Activated naive CD4-positive, alpha-beta T cell treated with Interleukin-2 at 50 U/mL for 16 hours (primary cell): ENCODE measurements at regions not wholly inside any gene's neighbourhood (a gene's known extent, or its start where the extent isn't known, plus 50 kb on each side); places are given as distances from the start of the nearest gene placed in this dataset.

Experiments used
- DNase-seq: peaks from one replicate; pipeline ENCODE4 v3.0.0-alpha.2; 2020

- DNase-seq, result no peak
These were observed 818.7 kb upstream of the TENM3 start for GRCh38 chr4:181424362-181425016.

DNA sequence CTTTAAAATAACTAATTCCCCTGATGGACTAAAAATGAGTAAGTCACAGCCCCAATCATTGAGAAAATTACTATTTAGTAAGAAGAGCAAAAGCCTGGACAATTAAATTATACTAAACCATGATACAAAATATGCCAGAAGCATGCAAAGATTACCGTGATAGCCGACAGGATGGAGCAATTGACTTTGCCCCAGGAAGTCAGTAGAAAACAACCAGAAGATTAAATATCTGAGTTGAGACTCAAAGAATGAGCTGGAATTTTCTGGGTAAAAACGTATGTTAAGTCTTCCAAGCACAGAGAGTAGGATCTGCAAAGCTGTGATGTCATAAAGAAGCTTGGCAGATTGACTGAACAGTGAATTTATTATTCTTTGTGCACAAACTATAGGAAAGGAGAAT lies 816.1 kb upstream of the TENM3 start:
- DNase-seq, result no peak

GRCh38 chr4:181431006-181431405 lies 812.2 kb upstream of the TENM3 start:
- no peak for DNase-seq

DNA sequence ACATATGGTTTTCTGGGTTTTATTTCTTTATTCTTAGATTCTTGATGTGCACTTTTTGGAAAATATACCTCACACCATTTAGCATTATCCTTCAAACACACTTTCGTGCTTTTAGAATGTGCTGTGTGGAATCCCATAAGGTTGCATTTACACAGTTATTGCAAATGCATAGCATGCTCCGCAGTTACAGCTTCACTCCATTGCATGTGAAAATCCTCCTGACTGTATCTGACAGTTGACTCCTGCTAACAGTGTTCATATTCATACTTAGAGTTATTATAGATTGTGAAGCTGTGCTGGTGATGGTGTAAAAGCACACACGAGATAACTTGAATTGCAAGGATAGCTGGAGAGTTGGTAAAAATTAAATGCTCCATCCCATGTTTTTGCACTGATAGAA lies 811.5 kb upstream of the TENM3 start:
- no peak for DNase-seq

DNA sequence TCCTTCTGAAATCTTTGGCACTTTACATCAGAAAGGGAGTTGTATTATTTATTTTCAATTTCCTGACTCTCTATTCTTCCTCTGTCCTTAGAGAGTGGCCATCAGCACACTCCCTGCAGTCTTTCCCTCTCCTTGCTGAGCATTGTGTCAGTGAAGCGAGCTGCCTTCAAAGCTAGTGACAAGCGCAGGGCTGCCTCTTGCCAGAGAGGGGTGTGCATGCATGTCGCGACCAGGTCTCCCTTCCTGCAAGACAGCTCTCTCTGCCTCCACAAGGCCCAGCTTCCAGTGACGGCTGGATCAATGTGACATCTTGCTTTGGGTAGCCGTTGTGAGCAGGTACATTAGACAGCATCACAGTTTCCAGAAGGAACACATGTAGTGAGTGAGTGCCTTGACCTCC lies 810.9 kb upstream of the TENM3 start:
- DNase-seq, result no peak

GRCh38 chr4:181437895-181438294 lies 805.3 kb upstream of the TENM3 start:
- no peak for DNase-seq

- DNase-seq, result no peak
These were observed 804.6 kb upstream of the TENM3 start for GRCh38 chr4:181438641-181439040.

DNA sequence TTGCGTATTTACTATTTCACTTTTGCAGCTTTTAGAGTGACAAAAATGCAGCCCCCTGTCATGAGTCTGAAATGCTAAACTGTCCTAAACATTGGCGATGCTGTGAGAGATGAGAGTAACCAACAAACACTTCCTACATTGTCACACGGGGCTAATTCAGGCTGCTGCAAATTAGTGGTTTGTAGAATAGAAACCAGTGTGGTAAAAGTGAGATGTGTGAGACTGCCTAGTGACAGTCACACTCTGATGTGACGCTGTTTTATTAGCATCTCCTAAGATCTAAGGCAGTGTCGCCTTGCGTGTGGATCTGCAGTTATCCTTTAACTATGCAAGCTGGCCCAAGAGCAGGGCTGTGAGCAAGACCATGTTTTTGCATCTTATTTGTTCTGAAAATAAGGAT lies 800.2 kb upstream of the TENM3 start:
- DNase-seq, result no peak

DNA sequence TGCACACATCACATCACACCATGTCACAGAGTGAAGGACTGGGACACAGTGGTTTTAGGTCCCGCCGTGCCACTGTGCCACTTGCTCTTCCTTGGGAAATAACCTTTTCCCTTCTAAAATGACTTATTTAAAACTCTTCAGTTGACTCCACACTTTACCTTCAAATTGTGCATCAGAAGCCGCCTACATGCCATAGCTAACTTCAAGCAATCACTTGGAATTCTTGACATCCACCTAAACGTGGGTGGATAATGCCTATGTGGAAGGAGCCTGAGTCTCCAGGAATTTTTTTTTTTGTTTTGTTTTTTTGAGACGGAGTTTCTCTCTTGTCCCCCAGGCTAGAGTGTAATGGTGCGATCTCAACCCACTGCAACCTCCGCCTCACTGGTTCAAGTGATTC lies 777.4 kb upstream of the TENM3 start:
- DNase-seq, result no peak

DNA sequence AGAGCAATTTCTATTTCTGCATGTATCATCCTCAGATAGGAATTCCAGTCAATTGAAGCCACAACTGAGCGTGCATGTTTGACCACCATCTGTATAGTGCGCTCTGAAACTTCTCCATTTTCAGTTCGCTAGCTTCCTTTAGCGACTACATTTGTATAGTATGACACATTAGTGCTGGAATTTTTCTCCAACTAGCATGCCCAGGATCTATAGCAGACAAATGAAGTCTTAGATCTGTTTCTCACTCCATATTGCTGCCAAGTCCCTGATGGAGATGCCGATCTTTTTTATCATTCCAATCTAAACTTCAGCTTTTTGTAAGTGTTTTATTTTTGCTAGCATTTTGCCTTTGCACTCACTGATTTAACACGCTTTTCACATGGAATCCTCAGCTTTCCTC lies 774.8 kb upstream of the TENM3 start:
- no peak for DNase-seq

DNA sequence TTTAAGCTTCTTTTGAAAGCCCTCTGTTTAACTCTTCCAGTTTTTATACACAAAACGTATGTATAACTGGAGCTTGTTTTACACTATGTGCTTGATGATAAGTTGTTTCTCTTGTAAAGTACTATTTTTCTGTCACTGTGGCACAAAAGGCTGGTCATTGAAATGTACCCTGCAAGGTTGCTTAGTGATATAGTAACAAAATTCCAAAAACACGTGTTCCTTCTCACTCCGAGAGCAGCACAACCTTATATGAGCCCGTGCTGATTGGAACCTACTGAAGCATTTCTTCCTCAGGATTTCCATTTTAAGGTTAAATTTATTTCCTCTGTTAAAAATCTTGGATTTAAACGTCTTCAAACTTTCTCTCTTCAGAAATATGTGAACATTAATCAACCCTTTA lies 772.9 kb upstream of the TENM3 start:
- no peak for DNase-seq

GRCh38 chr4:181475359-181475758 lies 767.8 kb upstream of the TENM3 start:
- DNase-seq, result no peak

GRCh38 chr4:181475781-181476507 lies 767.3 kb upstream of the TENM3 start:
- DNase-seq, result no peak

DNA sequence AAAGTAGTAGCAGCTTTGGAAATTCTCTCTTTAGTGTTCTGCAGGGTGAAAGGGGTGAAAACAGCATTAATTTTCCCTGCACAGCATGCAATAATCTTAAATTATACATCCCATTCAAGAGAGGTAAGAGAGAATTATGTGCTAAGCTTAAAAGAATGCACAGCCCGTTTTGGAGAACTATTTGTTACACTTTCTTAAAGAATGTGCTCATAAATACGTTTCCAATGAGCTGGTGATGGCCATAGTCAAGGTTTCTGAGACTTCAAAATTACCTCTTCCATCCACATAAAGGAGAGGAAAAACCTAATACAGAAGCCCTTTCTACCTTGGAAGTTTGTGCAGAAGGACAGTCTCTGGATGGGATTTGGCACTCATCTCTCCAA lies 766.7 kb upstream of the TENM3 start:
- no peak for DNase-seq

GRCh38 chr4:181477591-181477990 lies 765.6 kb upstream of the TENM3 start:
- no peak for DNase-seq

GRCh38 chr4:181478656-181479055 lies 764.5 kb upstream of the TENM3 start:
- no peak for DNase-seq

DNA sequence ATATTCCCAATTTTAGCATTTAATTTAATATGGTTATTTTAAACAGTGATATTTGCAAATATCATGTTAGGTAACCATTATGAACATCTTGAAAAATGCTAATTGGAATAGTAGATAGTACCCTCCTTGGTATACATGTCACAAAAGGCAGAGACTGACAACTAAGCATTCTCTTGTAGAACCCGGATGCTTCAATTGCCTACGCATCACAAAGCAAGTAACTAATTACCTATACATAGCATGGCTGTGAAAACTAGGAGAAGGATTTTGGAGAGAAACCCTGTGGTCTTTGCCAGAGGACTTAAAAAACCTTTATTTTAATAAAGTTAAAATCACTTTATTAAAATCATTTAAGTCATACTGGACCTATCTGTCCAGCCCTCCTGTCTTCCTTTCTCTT lies 764.1 kb upstream of the TENM3 start:
- DNase-seq, result no peak

- no peak for DNase-seq
These were observed 758.8 kb upstream of the TENM3 start for GRCh38 chr4:181484396-181484795.

DNA sequence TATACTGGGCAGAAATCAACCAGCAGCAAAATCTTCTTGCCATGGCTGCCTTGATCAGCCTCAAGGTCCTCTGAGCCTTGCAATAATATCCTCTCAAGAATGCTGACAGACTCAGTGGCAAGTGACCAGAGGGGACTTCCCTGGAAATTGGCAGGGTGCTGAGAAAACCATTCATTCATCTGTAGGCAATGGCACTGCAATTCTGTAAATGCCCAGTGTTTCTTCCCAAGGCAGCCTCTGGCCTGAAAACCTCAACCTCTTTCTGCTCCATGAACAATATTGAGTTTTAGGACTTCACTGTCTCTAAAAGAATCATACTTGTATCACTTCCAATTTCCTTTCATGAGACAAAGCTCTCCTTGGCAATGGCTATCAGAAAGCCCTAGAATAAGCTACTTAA lies 754.3 kb upstream of the TENM3 start:
- DNase-seq, result no peak

DNA sequence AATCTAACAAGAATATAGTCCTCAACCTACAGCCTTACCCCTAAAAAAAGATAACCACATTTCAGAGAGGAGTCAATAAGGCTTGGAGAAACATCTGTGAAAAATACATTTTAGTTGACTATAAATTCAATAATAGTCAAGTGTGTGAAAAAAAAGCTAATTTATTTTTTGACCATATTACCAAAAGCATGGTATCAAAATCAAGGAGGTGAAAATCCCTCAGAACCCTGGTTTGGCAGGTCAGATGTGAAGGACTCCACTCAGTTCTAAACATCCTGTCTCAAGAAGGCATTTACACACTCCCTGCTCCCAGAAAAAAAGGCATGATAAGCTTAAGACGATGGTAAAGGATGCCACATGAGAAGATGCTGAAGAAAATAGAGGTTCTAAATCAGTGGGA lies 745.1 kb upstream of the TENM3 start:
- no peak for DNase-seq

DNA sequence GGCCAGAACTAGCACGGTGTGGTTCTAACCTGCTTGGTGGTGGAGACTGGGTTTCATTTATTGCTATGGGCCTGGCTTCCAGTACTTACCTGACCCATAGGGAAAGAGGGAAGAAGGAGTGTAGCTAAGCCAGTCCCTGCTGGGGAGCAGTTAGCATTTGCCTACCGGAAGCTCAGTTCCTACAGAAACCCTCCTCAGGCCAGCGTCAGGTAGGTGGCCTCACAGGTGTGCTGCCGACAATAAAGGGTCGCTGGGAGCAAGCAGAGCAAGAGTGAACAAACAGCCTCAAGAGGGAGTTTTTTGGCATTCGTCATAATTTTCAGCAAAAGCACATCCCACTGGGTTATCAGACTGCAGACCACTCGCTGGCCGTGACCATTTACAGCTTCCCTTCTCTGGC lies 740.6 kb upstream of the TENM3 start:
- no peak for DNase-seq

- no peak for DNase-seq
These were observed 739.4 kb upstream of the TENM3 start for GRCh38 chr4:181503687-181504390.

DNA sequence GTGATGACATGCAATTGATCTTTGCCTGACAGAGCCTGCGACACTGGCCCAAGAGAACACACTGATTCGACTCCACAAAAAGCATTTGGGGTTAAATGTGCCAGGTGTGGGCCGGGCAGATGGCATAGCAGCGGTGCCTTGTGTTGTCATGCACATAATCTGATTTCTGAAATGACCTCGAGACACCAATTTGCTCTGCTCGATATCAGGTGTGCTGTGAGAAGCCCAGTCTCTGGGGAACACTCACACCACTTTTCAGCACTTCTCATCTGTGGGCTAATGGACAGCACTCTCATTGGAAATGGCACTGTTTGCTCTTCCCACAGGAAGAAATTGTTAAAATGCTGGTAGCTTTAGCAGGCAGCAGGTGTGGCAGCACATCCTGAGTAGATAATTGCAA lies 738.3 kb upstream of the TENM3 start:
- no peak for DNase-seq

DNA sequence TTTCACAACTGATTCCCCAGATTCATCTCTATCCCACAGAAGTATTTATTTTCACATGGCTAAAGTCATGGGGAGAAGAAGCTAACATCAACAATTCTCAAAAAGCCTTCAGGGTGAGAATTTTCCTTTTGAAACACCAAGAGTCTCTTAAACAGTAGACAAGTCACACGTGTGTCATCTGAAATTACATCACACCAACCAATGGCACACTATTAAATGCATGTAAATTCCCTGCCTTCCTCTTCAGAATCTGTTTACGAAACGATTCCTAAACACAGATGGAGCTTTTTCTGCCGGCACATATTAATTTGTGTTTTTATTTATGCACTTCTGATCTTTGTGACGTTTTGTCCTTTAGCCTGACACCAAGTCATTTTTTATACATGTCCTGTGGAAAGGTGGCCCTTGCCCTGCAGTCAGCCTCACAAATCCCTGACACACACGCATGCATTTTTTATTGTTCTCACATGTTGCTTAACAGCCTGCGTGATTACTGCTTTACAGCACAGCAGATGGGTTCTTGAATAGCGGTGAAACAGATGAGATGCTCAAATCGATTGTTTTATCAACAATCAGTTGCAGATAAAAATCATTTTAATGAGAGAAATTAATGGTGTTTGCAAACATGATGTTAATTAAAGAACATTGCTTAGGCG lies 735.9 kb upstream of the TENM3 start:
- no peak for DNase-seq
